WTC11 (cell line): ENCODE measurements at regions not wholly inside any gene's neighbourhood (a gene's known extent, or its start where the extent isn't known, plus 50 kb on each side); places are given as distances from the start of the nearest gene placed in this dataset.

ENCODE experiments used
- FOXJ3 ChIP-seq: sonication (generic); formaldehyde crosslinking; IDR thresholded peaks from 2 replicates; pipeline ENCODE4 v1.9.0; 2021; ENCODE audit warnings: missing genetic modification reagents, mild to moderate bottlenecking, borderline replicate concordance
- NFE2L1 ChIP-seq: sonication (generic); formaldehyde crosslinking; IDR thresholded peaks from 2 replicates; pipeline ENCODE4 v1.8.1; 2023; ENCODE audit warnings: missing genetic modification reagents
- SMAD3 ChIP-seq: sonication (generic); formaldehyde crosslinking; IDR thresholded peaks from 2 replicates; pipeline ENCODE4 v1.8.0; 2022; ENCODE audit warnings: missing genetic modification reagents, mild to moderate bottlenecking, borderline replicate concordance
- SMAD4 ChIP-seq: sonication (generic); formaldehyde crosslinking; IDR thresholded peaks from 2 replicates; pipeline ENCODE4 v1.8.0; 2022; ENCODE audit warnings: mild to moderate bottlenecking, missing genetic modification reagents
- ZNF317 ChIP-seq: sonication (generic); formaldehyde crosslinking; IDR thresholded peaks from 2 replicates; pipeline ENCODE4 v1.8.1; 2023; ENCODE audit warnings: low read depth, mild to moderate bottlenecking, moderate library complexity, missing genetic modification reagents, borderline replicate concordance
- TF ChIP-seq, protein P1 (sequence below): fragments of 200-600 bp; IDR thresholded peaks from 2 replicates; pipeline ENCODE4 v1.8.0; 2022; ENCODE audit warnings: antibody characterized with exemption

GRCh38 chr2:234128606-234129005 is 78.1 kb downstream of the SPP2 start:
- TF ChIP-seq, protein P1, sequence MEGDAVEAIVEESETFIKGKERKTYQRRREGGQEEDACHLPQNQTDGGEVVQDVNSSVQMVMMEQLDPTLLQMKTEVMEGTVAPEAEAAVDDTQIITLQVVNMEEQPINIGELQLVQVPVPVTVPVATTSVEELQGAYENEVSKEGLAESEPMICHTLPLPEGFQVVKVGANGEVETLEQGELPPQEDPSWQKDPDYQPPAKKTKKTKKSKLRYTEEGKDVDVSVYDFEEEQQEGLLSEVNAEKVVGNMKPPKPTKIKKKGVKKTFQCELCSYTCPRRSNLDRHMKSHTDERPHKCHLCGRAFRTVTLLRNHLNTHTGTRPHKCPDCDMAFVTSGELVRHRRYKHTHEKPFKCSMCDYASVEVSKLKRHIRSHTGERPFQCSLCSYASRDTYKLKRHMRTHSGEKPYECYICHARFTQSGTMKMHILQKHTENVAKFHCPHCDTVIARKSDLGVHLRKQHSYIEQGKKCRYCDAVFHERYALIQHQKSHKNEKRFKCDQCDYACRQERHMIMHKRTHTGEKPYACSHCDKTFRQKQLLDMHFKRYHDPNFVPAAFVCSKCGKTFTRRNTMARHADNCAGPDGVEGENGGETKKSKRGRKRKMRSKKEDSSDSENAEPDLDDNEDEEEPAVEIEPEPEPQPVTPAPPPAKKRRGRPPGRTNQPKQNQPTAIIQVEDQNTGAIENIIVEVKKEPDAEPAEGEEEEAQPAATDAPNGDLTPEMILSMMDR: no peak
- TF ChIP-seq ZNF317: no peak
- TF ChIP-seq SMAD4 (CRISPR knock-in tag): no peak
- no peak for TF ChIP-seq NFE2L1
- TF ChIP-seq SMAD3 (CRISPR knock-in tag): no peak
- TF ChIP-seq FOXJ3 (CRISPR knock-in tag): no peak
